ENCODE measurements at regions not wholly inside any gene's neighbourhood (a gene's known extent, or its start where the extent isn't known, plus 50 kb on each side); places are given as distances from the start of the nearest gene placed in this dataset.

GRCh38 chr9:135372501-135373008, 107.0 kb upstream of the PPP1R26 start:
- TF ChIP-seq CTCF (IDR thresholded peaks at IDR 0.05; ENCODE audit: poor library complexity, severe bottlenecking), result no peak
- no peak for TF ChIP-seq REST (IDR thresholded peaks at IDR 0.05; ENCODE audit: borderline replicate concordance)
- TF ChIP-seq EZH2 (IDR thresholded peaks at IDR 0.05; ENCODE audit: borderline replicate concordance, insufficient read depth, low read length, poor library complexity, severe bottlenecking), result no peak
